Fibroblast of lung (primary cell): ENCODE measurements at regions not wholly inside any gene's neighbourhood (a gene's known extent, or its start where the extent isn't known, plus 50 kb on each side); places are given as distances from the start of the nearest gene placed in this dataset.
A peak's percentile ranks its signal among the peaks of the same experiment; 100 is the strongest.

Experiments used
- DNase-seq, 2 donors: peaks; one replicate each; pipeline versions ENCODE4 v3.0.0 to v3.0.0-alpha.2; 2010; ENCODE audit warnings: low read depth in 2 of 2
- H2AFZ ChIP-seq: 2 replicates; pipeline ENCODE4 v1.5.1; 2012; ENCODE audit warnings: low read length, control low read depth, inconsistent platforms
- H3K27ac ChIP-seq: 2 replicates; pipeline ENCODE4 v1.5.1; 2011; ENCODE audit warnings: low read length, control low read depth; ENCODE audit not compliant: insufficient read depth
- H3K27me3 ChIP-seq: 2 replicates; pipeline ENCODE4 v1.5.1; 2011; ENCODE audit warnings: mild to moderate bottlenecking, low read length; ENCODE audit not compliant: control insufficient read depth, insufficient read depth
- H3K36me3 ChIP-seq: 2 replicates; pipeline ENCODE4 v1.5.1; 2011; ENCODE audit warnings: low read length; ENCODE audit not compliant: control insufficient read depth, insufficient read depth
- H3K4me1 ChIP-seq: 2 replicates; pipeline ENCODE4 v1.5.1; 2011; ENCODE audit warnings: low read length; ENCODE audit not compliant: control insufficient read depth, insufficient read depth; ENCODE audit errors: extremely low read depth
- H3K4me2 ChIP-seq: 2 replicates; pipeline ENCODE4 v1.5.1; 2011; ENCODE audit warnings: low read length, control low read depth; ENCODE audit not compliant: insufficient read depth; ENCODE audit errors: extremely low read depth
- H3K4me3 ChIP-seq, 4 experiments: fragments of 200-600 bp in 1 of 4; sonication (generic) in 1 of 4; replicated peaks in 1 of 4; 2 replicates each; pipeline ENCODE4 v1.5.1; 2011 to 2016; ENCODE audit warnings: low read length in 4 of 4, low read depth in 3 of 4, mild to moderate bottlenecking in 3 of 4, control low read depth in 2 of 4, inconsistent platforms in 1 of 4, mixed read lengths in 1 of 4; ENCODE audit not compliant: insufficient read depth in 1 of 4; ENCODE audit errors: control extremely low read depth in 1 of 4
- H3K79me2 ChIP-seq: 2 replicates; pipeline ENCODE4 v1.5.1; 2012; ENCODE audit warnings: mild to moderate bottlenecking, low read length, inconsistent platforms; ENCODE audit not compliant: control insufficient read depth, insufficient read depth
- H3K9ac ChIP-seq: 2 replicates; pipeline ENCODE4 v1.5.1; 2011; ENCODE audit warnings: mild to moderate bottlenecking, low read length, control low read depth; ENCODE audit not compliant: insufficient read depth
- H3K9me3 ChIP-seq: 2 replicates; pipeline ENCODE4 v1.5.1; 2012; ENCODE audit warnings: low read depth, low read length; ENCODE audit not compliant: control insufficient read depth, insufficient read depth
- H4K20me1 ChIP-seq: 2 replicates; pipeline ENCODE4 v1.5.1; 2011; ENCODE audit warnings: low read length; ENCODE audit not compliant: control insufficient read depth, insufficient read depth; ENCODE audit errors: extremely low read depth
- CTCF ChIP-seq, 2 donors: IDR thresholded peaks in 1 of 2; conservative IDR thresholded peaks in 1 of 2; 1 replicate in 1 of 2; 2 replicates in 1 of 2; pipeline ENCODE4 v1.5.1; 2011 to 2012; ENCODE audit warnings: low read length in 2 of 2, control low read depth in 1 of 2, inconsistent platforms in 1 of 2, low read depth in 1 of 2, mild to moderate bottlenecking in 1 of 2
- EZH2 ChIP-seq: IDR thresholded peaks from 2 replicates; pipeline ENCODE4 v1.5.1; 2012; ENCODE audit warnings: low read length, control low read depth, mild to moderate bottlenecking; ENCODE audit errors: missing control alignments

DNA sequence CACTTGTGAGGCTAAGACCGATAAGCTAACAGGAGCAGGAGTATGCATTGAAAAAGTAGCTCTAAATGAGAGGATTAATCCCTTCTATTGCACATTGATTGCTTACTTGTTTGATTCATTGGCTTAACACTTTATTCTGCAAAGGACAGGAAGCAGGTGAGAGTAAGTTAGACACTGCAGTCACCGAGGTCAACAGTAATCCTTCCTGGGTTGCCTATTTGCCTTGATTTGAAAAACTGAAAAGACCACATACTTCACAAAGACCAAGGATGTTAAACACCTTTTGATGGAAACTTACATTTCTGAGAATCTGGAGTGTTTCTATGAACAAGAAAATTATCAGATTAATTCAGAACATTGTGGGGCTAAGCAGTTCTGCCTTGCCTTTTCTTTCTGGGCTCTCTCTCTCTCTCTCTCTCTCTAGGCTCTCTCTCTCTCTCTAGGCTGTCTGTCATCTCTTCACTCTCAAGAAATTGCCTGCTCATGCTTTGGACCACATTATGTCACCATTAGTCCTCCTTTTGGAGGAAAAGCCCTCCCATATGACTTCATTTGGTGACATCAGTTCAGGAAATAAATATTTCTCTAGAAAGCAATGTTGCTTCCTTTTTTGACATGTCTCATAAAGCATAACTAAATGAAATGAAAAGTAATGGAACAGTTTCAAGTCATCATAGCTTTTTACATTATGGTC is 103.8 kb downstream of the TNFSF18 start:
- Histone ChIP-seq H2AFZ (no peak overlapping the region), H3K9ac (no peak overlapping the region), H3K4me2 (no peak overlapping the region), H3K27me3 (no peaks in the 10 kb centered on the region), H3K27ac (no peak overlapping the region), H3K4me1 (peaks cover 13% of the 10 kb centered on the region), H3K36me3 (no peaks in the 10 kb centered on the region), H3K9me3 (no peaks in the 10 kb centered on the region), H3K4me3 (no peak overlapping the region), H4K20me1 (no peaks in the 10 kb centered on the region), H3K79me2 (no peaks in the 10 kb centered on the region)
- TF ChIP-seq CTCF (conservative IDR thresholded peaks at IDR 0.05 in 1 of 2, IDR thresholded peaks at IDR 0.05 in 1 of 2; ENCODE audit: low read depth in 1 of 2, low read length in 2 of 2) (no peak), EZH2 (no peak)
- DNase-seq: peak; percentile 46 to 49

- H3K79me2 ChIP-seq: no peaks in the 10 kb centered on the region
- no peak overlapping the region for H3K4me2 ChIP-seq
- no peaks in the 10 kb centered on the region for H3K36me3 ChIP-seq
- H4K20me1 ChIP-seq: no peaks in the 10 kb centered on the region
- DNase-seq: peak; percentile 70 to 93
- no peaks in the 10 kb centered on the region for H3K9me3 ChIP-seq
- H3K4me1 ChIP-seq: peaks cover 14% of the 10 kb centered on the region
- H3K27ac ChIP-seq: no peak overlapping the region
- H2AFZ ChIP-seq: no peak overlapping the region
- no peak overlapping the region for H3K4me3 ChIP-seq
- H3K9ac ChIP-seq: no peak overlapping the region
- TF ChIP-seq EZH2: no peak
- TF ChIP-seq CTCF (conservative IDR thresholded peaks at IDR 0.05 in 1 of 2, IDR thresholded peaks at IDR 0.05 in 1 of 2; ENCODE audit: low read depth in 1 of 2, low read length in 2 of 2): no peak
- no peaks in the 10 kb centered on the region for H3K27me3 ChIP-seq
Observed at GRCh38 chr1:172948457-172948856, 102.3 kb downstream of the TNFSF18 start.

DNA sequence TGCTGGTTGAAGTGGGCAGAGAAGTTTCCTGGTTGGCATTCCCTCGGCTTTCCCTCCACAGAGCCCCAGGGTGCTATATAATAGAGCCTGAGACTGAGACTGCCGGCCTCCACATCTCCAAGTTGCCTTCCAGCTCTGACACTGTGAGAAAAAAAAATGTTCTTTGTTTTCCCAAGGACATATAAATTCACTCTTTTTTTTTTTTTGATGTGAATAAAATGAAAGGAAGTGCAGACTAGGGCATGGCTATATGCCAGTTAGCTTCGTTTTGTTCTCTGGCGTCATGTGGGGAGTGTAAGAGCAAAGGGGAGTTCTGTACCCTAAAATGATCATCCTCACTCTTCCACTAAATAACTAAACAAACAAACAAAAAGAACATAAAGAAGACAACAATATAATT is 101.6 kb downstream of the TNFSF18 start:
- Histone ChIP-seq H2AFZ (no peak overlapping the region), H3K27ac (no peak overlapping the region), H3K4me3 (no peak overlapping the region), H4K20me1 (no peaks in the 10 kb centered on the region), H3K27me3 (no peaks in the 10 kb centered on the region), H3K9ac (no peak overlapping the region), H3K79me2 (no peaks in the 10 kb centered on the region), H3K4me2 (no peak overlapping the region), H3K9me3 (no peaks in the 10 kb centered on the region), H3K36me3 (no peaks in the 10 kb centered on the region), H3K4me1 (peaks cover 14% of the 10 kb centered on the region)
- TF ChIP-seq CTCF (conservative IDR thresholded peaks at IDR 0.05 in 1 of 2, IDR thresholded peaks at IDR 0.05 in 1 of 2; ENCODE audit: low read depth in 1 of 2, low read length in 2 of 2) (no peak), EZH2 (no peak)
- DNase-seq: no peak
